Psoas muscle (tissue), 7 donors: ENCODE measurements at regions not wholly inside any gene's neighbourhood (a gene's known extent, or its start where the extent isn't known, plus 50 kb on each side); places are given as distances from the start of the nearest gene placed in this dataset.

Experiments used
- ATAC-seq, 4 donors: fragments of 200-7000 bp; cut with Tn5 transposase; one replicate each; pipeline ENCODE4 v1.9.1; 2020; ENCODE audit warnings: moderate library complexity in 3 of 4, mild to moderate bottlenecking in 2 of 4
- DNase-seq, 2 donors: peaks; one replicate each; pipeline ENCODE4 v3.0.0-alpha.2; 2020
- H3K27ac ChIP-seq: fragments of 200-600 bp; one replicate; pipeline ENCODE4 v1.8.0; 2022
- H3K27me3 ChIP-seq, 3 donors: fragments of 200-600 bp in 1 of 3; one replicate each; pipeline versions ENCODE4 v1.6.1 to v1.8.0; 2013 to 2022; ENCODE audit warnings: low read length in 2 of 3, mild to moderate bottlenecking in 2 of 3, moderate library complexity in 1 of 3; ENCODE audit not compliant: insufficient read depth in 3 of 3
- H3K36me3 ChIP-seq, 2 donors: fragments of 200-600 bp in 1 of 2; one replicate each; pipeline versions ENCODE4 v1.6.1 to v1.8.0; 2013 to 2022; ENCODE audit warnings: low read depth in 1 of 2, mild to moderate bottlenecking in 1 of 2, moderate library complexity in 1 of 2; ENCODE audit not compliant: insufficient read depth in 1 of 2
- H3K4me1 ChIP-seq: fragments of 200-600 bp; one replicate; pipeline ENCODE4 v1.8.0; 2022
- H3K4me3 ChIP-seq: fragments of 200-600 bp; one replicate; pipeline ENCODE4 v1.8.0; 2022; ENCODE audit warnings: mild to moderate bottlenecking
- H3K9me3 ChIP-seq: fragments of 200-600 bp; one replicate; pipeline ENCODE4 v1.8.0; 2022
- WGBS, 3 donors: extraction: QIAGEN DNeasy Blood & Tissue Kit; methylation state at CpG; one replicate each; pipeline versions ENCODE4 v1.1.6 to v1.1.7; 2013; 5-methylcytosine and 5-hydroxymethylcytosine counted together
- intact Hi-C, 2 donors: fragments of 100-400 bp; cut with DNase I; formaldehyde crosslinking; loops; one replicate each; pipeline versions ENCODE4 v1.11.0 to v1.14.2; 2022
- TF ChIP-seq, protein P1 (sequence below): fragments of 200-600 bp; IDR thresholded peaks from one replicate; pipeline ENCODE4 v1.8.0; 2022; ENCODE audit warnings: antibody characterized with exemption
- donor health status: healthy with polysubstance abuse.
- donor health status: DM: no; HTN: no; CAD: no; lungs with moderate emphysema.
- donor health status: Bipolar disorder and iron deficiency.
- donor health status: healthy.
- donor health status: DM: yes; HTN: yes; CAD: no.
- donor health status: DM: no; HTN: no; CAD: no.
- donor health status: DM: yes; HTN: yes; CAD: no.

DNA sequence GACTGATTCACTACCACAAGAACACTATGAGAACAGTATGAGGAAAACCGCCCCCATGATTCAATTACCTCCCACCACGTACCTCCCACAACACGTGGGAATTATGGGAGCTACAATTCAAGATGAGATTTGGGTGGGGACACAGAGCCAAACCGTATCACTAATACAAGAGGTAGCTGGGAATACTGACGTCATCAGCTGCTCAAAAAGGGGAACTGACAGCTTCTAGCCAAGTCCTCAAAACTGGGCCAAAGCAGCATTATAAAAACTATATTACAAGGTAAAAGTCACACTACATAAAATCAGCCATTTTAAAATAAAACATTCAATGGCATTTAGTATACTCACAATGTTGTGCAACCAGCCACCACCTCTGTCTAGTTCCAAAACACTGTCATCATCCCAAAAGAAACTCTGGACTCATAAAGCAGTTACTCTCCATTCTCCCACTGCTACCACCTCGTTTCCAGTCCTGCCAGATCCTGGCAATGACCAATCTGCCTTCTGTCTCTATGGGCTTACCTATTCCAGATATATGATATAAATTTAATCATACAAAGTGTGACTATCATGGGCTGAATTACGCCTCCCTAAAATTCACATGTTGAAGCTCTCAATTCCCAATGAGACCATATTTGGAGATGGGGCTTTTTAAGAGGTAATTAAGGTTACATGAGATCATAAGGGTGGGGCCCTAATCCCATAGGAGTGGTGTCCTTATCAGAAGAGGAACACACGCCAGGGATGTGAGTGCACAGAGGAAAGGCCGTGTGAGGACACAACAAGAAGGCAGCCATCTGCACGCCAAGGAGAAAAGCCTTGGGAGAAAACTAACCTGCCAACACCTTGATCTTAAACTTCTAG, 192.1 kb downstream of the SETD4 start:
- H3K27ac ChIP-seq, result no peak overlapping the region
- ATAC-seq (no peak), DNase-seq (no peak)
- H3K4me1 ChIP-seq, result no peaks in the 10 kb centered on the region
- 68 to 79% (median 73%) methylated on average over 10 of the region's 10 CpGs for WGBS, 3 donors
- TF ChIP-seq, protein P1, sequence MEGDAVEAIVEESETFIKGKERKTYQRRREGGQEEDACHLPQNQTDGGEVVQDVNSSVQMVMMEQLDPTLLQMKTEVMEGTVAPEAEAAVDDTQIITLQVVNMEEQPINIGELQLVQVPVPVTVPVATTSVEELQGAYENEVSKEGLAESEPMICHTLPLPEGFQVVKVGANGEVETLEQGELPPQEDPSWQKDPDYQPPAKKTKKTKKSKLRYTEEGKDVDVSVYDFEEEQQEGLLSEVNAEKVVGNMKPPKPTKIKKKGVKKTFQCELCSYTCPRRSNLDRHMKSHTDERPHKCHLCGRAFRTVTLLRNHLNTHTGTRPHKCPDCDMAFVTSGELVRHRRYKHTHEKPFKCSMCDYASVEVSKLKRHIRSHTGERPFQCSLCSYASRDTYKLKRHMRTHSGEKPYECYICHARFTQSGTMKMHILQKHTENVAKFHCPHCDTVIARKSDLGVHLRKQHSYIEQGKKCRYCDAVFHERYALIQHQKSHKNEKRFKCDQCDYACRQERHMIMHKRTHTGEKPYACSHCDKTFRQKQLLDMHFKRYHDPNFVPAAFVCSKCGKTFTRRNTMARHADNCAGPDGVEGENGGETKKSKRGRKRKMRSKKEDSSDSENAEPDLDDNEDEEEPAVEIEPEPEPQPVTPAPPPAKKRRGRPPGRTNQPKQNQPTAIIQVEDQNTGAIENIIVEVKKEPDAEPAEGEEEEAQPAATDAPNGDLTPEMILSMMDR, result no peak
- H3K9me3 ChIP-seq, result peaks cover 4% of the 10 kb centered on the region
- no peaks in the 10 kb centered on the region for H3K36me3 ChIP-seq
- H3K27me3 ChIP-seq, result peaks cover 0 to 8% (median 0%) of the 10 kb centered on the region in 3 donors
- intact Hi-C loops, result no loop called here
- no peak overlapping the region for H3K4me3 ChIP-seq

DNA sequence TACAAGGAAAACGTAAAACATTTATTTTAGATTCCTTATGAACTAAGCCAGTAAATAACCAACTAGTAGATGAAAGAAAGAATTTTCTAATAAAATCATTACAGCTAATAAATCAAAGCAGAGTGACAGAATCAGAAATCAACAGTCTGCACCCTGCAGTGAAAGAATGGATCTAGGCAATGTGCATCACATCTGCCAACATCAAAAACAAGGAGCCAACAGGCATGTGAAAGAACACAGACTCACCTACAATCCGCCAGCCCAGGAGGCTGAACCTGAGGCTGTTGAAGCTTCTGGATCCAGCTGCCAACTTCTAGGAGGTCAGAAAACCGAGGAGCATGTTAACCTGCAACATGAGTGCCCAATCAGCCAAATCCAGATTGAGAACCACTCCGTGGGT, 196.3 kb downstream of the SETD4 start:
- H3K4me3 ChIP-seq, result no peak overlapping the region
- no peaks in the 10 kb centered on the region for H3K27me3 ChIP-seq
- intact Hi-C loops, result no loop called here
- H3K36me3 ChIP-seq, result no peaks in the 10 kb centered on the region
- WGBS, 3 donors, result 66 to 75% (median 68%) methylated on average over 4 of the region's 4 CpGs
- DNase-seq, result no peak
- no peaks in the 10 kb centered on the region for H3K4me1 ChIP-seq
- no peak for ATAC-seq
- peaks cover 4% of the 10 kb centered on the region for H3K9me3 ChIP-seq
- H3K27ac ChIP-seq, result no peak overlapping the region
- TF ChIP-seq, protein P1, result no peak

DNA sequence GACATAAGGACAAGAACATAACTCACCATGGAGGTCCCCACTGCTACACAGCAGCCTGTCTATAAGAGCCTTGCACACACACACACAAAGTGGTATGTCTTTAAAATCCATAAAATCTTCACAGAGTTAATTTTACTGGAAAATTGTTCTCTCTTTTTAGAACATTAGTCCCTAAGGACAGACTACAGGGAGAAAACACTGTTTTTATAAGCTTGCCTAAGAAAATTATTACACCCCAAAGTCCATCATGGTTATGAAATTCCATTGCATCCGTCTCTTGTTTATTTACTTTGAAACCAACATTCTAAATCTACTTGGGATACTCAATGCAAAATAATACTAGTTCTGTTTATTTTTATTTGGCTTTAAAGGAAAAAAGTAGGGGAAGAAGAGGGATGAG, 197.4 kb downstream of the SETD4 start:
- intact Hi-C loops, result no loop called here
- TF ChIP-seq, protein P1, result no peak
- Histone ChIP-seq H3K27me3 (no peaks in the 10 kb centered on the region), H3K4me1 (no peaks in the 10 kb centered on the region), H3K27ac (no peak overlapping the region), H3K9me3 (no peaks in the 10 kb centered on the region), H3K4me3 (no peak overlapping the region), H3K36me3 (no peaks in the 10 kb centered on the region)
- no peak for DNase-seq
- no peak for ATAC-seq
- 56 to 76% (median 68%) methylated on average over 1 of the region's 1 CpG for WGBS, 3 donors

DNA sequence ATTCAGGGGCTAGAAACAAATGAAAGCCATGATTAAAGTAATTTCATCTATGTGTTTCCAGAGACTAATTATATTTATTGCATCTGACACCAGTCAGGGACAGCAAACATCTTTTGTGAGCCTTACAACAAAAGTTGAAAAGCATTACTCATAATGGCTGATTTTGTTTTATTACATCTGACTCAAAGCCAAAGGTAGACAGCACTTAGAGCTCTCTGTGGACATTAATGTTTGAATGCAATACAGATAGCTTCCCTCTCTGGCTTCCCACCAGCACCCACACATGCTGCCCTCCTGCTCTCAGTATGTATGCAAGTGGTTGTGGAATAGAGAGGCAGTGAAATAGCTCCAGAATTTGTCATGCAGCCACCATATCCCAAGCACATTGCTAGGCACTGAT, 198.7 kb downstream of the SETD4 start:
- H3K4me3 ChIP-seq, result no peak overlapping the region
- H3K27me3 ChIP-seq, result no peaks in the 10 kb centered on the region
- H3K27ac ChIP-seq, result no peak overlapping the region
- no peak for DNase-seq
- intact Hi-C loops, result no loop called here
- no peaks in the 10 kb centered on the region for H3K9me3 ChIP-seq
- H3K36me3 ChIP-seq, result no peaks in the 10 kb centered on the region
- ATAC-seq, result no peak
- TF ChIP-seq, protein P1, result no peak
- no peaks in the 10 kb centered on the region for H3K4me1 ChIP-seq
